ENCODE measurements at regions not wholly inside any gene's neighbourhood (a gene's known extent, or its start where the extent isn't known, plus 50 kb on each side); places are given as distances from the start of the nearest gene placed in this dataset.

DNA sequence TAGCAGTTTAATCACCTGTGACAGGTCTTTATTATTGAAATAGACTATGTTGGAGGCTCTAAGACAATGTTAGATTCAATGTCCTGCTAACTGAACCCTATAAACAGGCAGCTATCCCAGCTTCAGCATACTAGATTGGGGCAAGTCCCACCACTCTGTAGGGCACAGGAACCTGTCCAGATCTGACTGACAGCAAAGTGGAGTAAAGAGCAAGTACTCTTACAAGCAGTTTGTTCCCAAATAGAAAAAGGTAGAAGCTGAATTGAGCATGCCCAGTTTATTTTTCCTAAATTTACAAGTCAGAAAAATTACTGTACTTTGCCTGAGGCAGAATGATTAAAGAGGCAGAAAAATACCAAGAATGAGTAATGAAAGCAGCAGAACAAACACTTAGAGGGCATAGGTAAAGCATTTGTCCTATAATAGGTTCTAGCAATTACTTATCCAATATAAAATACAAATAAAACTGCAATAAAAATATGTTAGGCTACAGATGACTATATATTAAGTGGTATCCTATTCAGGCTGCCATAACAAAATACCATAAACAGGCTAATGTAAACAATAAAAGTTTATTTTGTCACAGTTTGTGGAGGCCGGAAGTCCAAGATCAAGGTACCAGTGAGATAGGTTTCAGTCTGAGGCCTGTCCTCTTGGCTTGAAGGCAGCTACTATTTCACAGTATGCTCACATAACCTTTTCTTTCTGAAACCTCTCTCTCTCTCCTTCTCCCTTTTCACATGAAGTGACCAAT is 868.2 kb downstream of the C12orf50 start:
- Histone ChIP-seq H3K79me2 (ENCODE audit: insufficient read depth, low read length) (no peaks in the 10 kb centered on the region), H3K27ac (ENCODE audit: insufficient read length, low read depth, low read length) (no peak overlapping the region), H3T11ph (ENCODE audit: low read length) (no peak overlapping the region), H3K79me1 (ENCODE audit: insufficient read depth, low read depth, low read length, poor library complexity, severe bottlenecking) (no peaks in the 10 kb centered on the region), H4K8ac (replicated peaks; ENCODE audit: insufficient read length, low read depth, low read length) (no peak overlapping the region), H3K14ac (ENCODE audit: insufficient read depth, low read length) (no peak overlapping the region), H3K9ac (ENCODE audit: extremely low read depth, insufficient read length, low read length) (no peak overlapping the region), H3K56ac (ENCODE audit: insufficient read length, low read depth, low read length) (no peak overlapping the region), H2BK5ac (ENCODE audit: insufficient read length, low read length) (no peak overlapping the region), H3K4me2 (ENCODE audit: insufficient read depth, insufficient read length, low read length) (no peak overlapping the region), H3K9me3 (ENCODE audit: control insufficient read depth, low read depth, low read length) (peaks cover 8% of the 10 kb centered on the region), H4K20me1 (ENCODE audit: control insufficient read depth, insufficient read depth, insufficient read length) (no peaks in the 10 kb centered on the region), H2BK15ac (ENCODE audit: low read depth, low read length) (no peak overlapping the region), H2BK12ac (ENCODE audit: insufficient read length, low read depth, low read length) (no peak overlapping the region), H2BK20ac (ENCODE audit: low read depth, low read length, poor library complexity, severe bottlenecking) (no peak overlapping the region), H4K91ac (ENCODE audit: insufficient read length, low read depth, low read length) (no peak overlapping the region), H3K23ac (ENCODE audit: insufficient read length, low read depth, low read length) (no peak overlapping the region), H2AK5ac (ENCODE audit: insufficient read length, low read length) (no peak overlapping the region), H4K5ac (ENCODE audit: insufficient read length, low read depth, low read length) (no peak overlapping the region), H3K18ac (ENCODE audit: insufficient read length, low read depth, low read length) (no peak overlapping the region), H2AFZ (ENCODE audit: low read length) (no peak overlapping the region), H3K27me3 (ENCODE audit: insufficient read depth, low read length) (no peaks in the 10 kb centered on the region), H3K4me1 (ENCODE audit: insufficient read depth, low read length) (no peaks in the 10 kb centered on the region), H2BK120ac (ENCODE audit: low read depth, low read length, poor library complexity, severe bottlenecking) (no peak overlapping the region), H3K23me2 (ENCODE audit: insufficient read length, low read depth, low read length, poor library complexity, severe bottlenecking) (no peaks in the 10 kb centered on the region), H3K4ac (ENCODE audit: low read depth, low read length) (no peak overlapping the region)
- Mint-ChIP-seq H3K27me3 (ENCODE audit: low read depth) (no peaks in the 10 kb centered on the region), H3K36me3 (ENCODE audit: insufficient read depth in 1 of 3, low read depth in 3 of 3) (peaks cover 9 to 22% (median 11%) of the 10 kb centered on the region in 3 experiments; a peak in 6 of 7 replicates), H3K4me3 (no peak overlapping the region), H3K9me3 (peaks cover 24 to 25% of the 10 kb centered on the region in 2 experiments), H3K27ac (no peak overlapping the region), H3K4me1 (no peaks in the 10 kb centered on the region)
- no CpG with 5 or more reads among the region's 1 CpG for WGBS (ENCODE audit: extremely low coverage, insufficient read length, low lambda C conversion rate)
- DNase-seq: no peak
- TF ChIP-seq, protein P1, sequence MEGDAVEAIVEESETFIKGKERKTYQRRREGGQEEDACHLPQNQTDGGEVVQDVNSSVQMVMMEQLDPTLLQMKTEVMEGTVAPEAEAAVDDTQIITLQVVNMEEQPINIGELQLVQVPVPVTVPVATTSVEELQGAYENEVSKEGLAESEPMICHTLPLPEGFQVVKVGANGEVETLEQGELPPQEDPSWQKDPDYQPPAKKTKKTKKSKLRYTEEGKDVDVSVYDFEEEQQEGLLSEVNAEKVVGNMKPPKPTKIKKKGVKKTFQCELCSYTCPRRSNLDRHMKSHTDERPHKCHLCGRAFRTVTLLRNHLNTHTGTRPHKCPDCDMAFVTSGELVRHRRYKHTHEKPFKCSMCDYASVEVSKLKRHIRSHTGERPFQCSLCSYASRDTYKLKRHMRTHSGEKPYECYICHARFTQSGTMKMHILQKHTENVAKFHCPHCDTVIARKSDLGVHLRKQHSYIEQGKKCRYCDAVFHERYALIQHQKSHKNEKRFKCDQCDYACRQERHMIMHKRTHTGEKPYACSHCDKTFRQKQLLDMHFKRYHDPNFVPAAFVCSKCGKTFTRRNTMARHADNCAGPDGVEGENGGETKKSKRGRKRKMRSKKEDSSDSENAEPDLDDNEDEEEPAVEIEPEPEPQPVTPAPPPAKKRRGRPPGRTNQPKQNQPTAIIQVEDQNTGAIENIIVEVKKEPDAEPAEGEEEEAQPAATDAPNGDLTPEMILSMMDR (conservative IDR thresholded peaks at IDR 0.05): no peak
